CD8-positive, alpha-beta memory T cell (primary cell): ENCODE measurements at regions not wholly inside any gene's neighbourhood (a gene's known extent, or its start where the extent isn't known, plus 50 kb on each side); places are given as distances from the start of the nearest gene placed in this dataset.

Experiments
- CTCF ChIA-PET: fragments of 350-600 bp; sonication (Branson Sonifier 250); formaldehyde crosslinking; loops from one replicate; lab custom pipeline; 2021; ENCODE audit warnings: antibody characterized with exemption; lab: Charles Lee
- POLR2A ChIA-PET: fragments of 350-600 bp; sonication (Branson Sonifier 250); formaldehyde crosslinking; loops from one replicate; lab custom pipeline; 2021; ENCODE audit warnings: antibody characterized with exemption; lab: Charles Lee
- DNase-seq, 5 donors: peaks; one replicate each; pipeline versions ENCODE4 v3.0.0 to v3.0.0-alpha.2; 2020 to 2022; ENCODE audit warnings: mixed read lengths in 1 of 5
- H3K27ac ChIP-seq: one replicate; pipeline ENCODE4 v1.7.0; 2013; ENCODE audit warnings: low read depth, mild to moderate bottlenecking, low read length, moderate library complexity
- H3K27me3 ChIP-seq: 2 replicates; pipeline ENCODE4 v1.7.0; 2013; ENCODE audit warnings: low read length, mild to moderate bottlenecking; ENCODE audit not compliant: insufficient read depth, poor library complexity, severe bottlenecking
- H3K36me3 ChIP-seq: 2 replicates; pipeline ENCODE4 v1.7.0; 2013; ENCODE audit warnings: mild to moderate bottlenecking, low read length, moderate library complexity; ENCODE audit not compliant: insufficient read depth
- H3K4me1 ChIP-seq: 2 replicates; pipeline ENCODE4 v1.7.0; 2013; ENCODE audit warnings: mild to moderate bottlenecking, low read length, moderate library complexity; ENCODE audit not compliant: insufficient read depth
- H3K4me3 ChIP-seq: 2 replicates; pipeline ENCODE4 v1.7.0; 2013; ENCODE audit warnings: mild to moderate bottlenecking, low read length
- H3K9me3 ChIP-seq: 2 replicates; pipeline ENCODE4 v1.7.0; 2013; ENCODE audit warnings: mild to moderate bottlenecking, low read length
- H3K27ac Mint-ChIP-seq, 8 donors: one replicate each; pipeline ENCODE4 v1.8.0; 2020 to 2021; ENCODE audit warnings: mixed read lengths in 8 of 8, mild to moderate bottlenecking in 6 of 8, inconsistent platforms in 3 of 8, moderate library complexity in 3 of 8
- H3K27me3 Mint-ChIP-seq, 2 donors: one replicate each; pipeline ENCODE4 v1.8.0; 2020 to 2021; ENCODE audit warnings: mixed read lengths in 2 of 2, mild to moderate bottlenecking in 1 of 2, moderate library complexity in 1 of 2
- H3K36me3 Mint-ChIP-seq, 3 donors: one replicate each; pipeline ENCODE4 v1.8.0; 2020 to 2021; ENCODE audit warnings: mixed read lengths in 3 of 3, inconsistent platforms in 1 of 3, mild to moderate bottlenecking in 1 of 3
- H3K4me1 Mint-ChIP-seq, 3 donors: one replicate each; pipeline ENCODE4 v1.8.0; 2020 to 2021; ENCODE audit warnings: mixed read lengths in 3 of 3, inconsistent platforms in 1 of 3, mild to moderate bottlenecking in 1 of 3
- H3K4me3 Mint-ChIP-seq, 7 donors: one replicate each; pipeline ENCODE4 v1.8.0; 2020 to 2021; ENCODE audit warnings: mixed read lengths in 7 of 7, mild to moderate bottlenecking in 6 of 7, moderate library complexity in 4 of 7, inconsistent platforms in 2 of 7
- H3K9me3 Mint-ChIP-seq, 5 donors: one replicate each; pipeline ENCODE4 v1.8.0; 2020 to 2022; ENCODE audit warnings: mixed read lengths in 5 of 5, mild to moderate bottlenecking in 3 of 5, moderate library complexity in 2 of 5, inconsistent platforms in 1 of 5

- POLR2A ChIA-PET = no interaction called here
- H3K4me1 Mint-ChIP-seq = no peaks in the 10 kb centered on the region
- DNase-seq = no peak
- no peaks in the 10 kb centered on the region for H3K36me3 ChIP-seq
- H3K27me3 ChIP-seq = no peaks in the 10 kb centered on the region
- H3K9me3 ChIP-seq = no peaks in the 10 kb centered on the region
- H3K27ac ChIP-seq = no peak overlapping the region
- H3K27ac Mint-ChIP-seq = no peak overlapping the region
- peaks cover 4 to 9% of the 10 kb centered on the region in 2 donors for H3K27me3 Mint-ChIP-seq
- H3K9me3 Mint-ChIP-seq = no peaks in the 10 kb centered on the region
- H3K4me3 ChIP-seq = no peak overlapping the region
- no peak overlapping the region for H3K4me3 Mint-ChIP-seq
- CTCF ChIA-PET = no interaction called here
- H3K4me1 ChIP-seq = no peaks in the 10 kb centered on the region
- H3K36me3 Mint-ChIP-seq = no peaks in the 10 kb centered on the region
Measured at GRCh38 chr1:119276558-119276957, 92.0 kb upstream of the HAO2 start.

DNA sequence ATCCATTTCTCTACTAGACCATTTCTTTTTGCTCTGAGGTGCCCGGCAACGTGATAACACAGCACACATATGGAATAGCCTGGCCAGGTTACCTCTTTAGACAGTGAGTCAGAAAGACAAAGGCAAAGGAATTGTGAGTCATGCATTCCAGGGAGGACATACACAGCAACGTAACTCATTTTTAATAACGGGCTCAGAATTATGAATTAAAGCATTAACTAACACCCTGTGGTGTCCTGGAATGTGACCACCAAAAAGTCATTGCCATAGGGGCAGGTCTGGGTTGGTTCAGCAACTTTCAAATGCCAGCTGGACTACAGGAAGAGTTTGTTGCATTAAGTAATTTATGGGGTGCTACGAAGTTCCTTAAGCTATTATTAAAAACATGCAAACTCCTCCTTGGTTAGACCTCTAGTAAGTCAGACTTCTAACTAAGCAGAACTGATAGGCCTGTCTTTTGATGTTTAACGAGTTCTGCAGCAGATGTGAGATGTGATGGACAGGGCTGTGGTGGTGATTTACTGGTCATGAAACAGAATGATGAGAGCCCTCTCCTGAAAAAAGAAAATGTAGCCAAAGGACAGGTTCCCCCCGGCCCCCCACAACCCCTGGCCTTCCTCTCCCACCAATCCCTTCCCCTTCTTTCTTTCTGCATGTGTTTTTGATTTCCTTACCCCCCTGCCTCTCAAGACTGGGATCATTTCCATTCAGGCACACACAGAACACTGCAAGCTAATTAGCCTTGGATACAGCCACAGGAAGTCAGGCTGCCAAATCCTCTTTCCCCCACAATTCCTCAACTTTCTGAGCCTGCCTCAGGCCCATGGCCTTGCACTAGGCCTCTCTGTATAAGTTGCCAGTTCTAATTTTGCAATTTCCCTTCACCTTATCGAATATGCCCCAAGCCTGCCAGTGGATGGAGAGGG is 88.9 kb upstream of the HAO2 start:
- H3K27me3 Mint-ChIP-seq = peaks cover 0 to 9% of the 10 kb centered on the region in 2 donors
- H3K27ac Mint-ChIP-seq = no peak overlapping the region
- H3K4me3 Mint-ChIP-seq = no peak overlapping the region
- Histone ChIP-seq H3K9me3 (no peaks in the 10 kb centered on the region), H3K36me3 (no peaks in the 10 kb centered on the region), H3K4me1 (no peaks in the 10 kb centered on the region), H3K4me3 (no peak overlapping the region), H3K27ac (no peak overlapping the region), H3K27me3 (no peaks in the 10 kb centered on the region)
- no peaks in the 10 kb centered on the region for H3K4me1 Mint-ChIP-seq
- no peaks in the 10 kb centered on the region for H3K36me3 Mint-ChIP-seq
- no peak for DNase-seq
- no peaks in the 10 kb centered on the region for H3K9me3 Mint-ChIP-seq
- POLR2A ChIA-PET = no interaction called here
- CTCF ChIA-PET = no interaction called here

- ChIA-PET POLR2A (no interaction called here), CTCF (no interaction called here)
- Histone ChIP-seq H3K9me3 (no peaks in the 10 kb centered on the region), H3K27me3 (no peaks in the 10 kb centered on the region), H3K27ac (no peak overlapping the region), H3K36me3 (no peaks in the 10 kb centered on the region), H3K4me1 (no peaks in the 10 kb centered on the region), H3K4me3 (no peak overlapping the region)
- Mint-ChIP-seq H3K36me3 (no peaks in the 10 kb centered on the region), H3K4me3 (no peak overlapping the region), H3K4me1 (no peaks in the 10 kb centered on the region), H3K27ac (no peak overlapping the region), H3K27me3 (peaks cover 5 to 27% of the 10 kb centered on the region in 2 donors), H3K9me3 (peaks cover 0 to 2% (median 0%) of the 10 kb centered on the region in 5 donors)
- no peak for DNase-seq
Measured at GRCh38 chr1:119285482-119285881, 83.1 kb upstream of the HAO2 start.

DNA sequence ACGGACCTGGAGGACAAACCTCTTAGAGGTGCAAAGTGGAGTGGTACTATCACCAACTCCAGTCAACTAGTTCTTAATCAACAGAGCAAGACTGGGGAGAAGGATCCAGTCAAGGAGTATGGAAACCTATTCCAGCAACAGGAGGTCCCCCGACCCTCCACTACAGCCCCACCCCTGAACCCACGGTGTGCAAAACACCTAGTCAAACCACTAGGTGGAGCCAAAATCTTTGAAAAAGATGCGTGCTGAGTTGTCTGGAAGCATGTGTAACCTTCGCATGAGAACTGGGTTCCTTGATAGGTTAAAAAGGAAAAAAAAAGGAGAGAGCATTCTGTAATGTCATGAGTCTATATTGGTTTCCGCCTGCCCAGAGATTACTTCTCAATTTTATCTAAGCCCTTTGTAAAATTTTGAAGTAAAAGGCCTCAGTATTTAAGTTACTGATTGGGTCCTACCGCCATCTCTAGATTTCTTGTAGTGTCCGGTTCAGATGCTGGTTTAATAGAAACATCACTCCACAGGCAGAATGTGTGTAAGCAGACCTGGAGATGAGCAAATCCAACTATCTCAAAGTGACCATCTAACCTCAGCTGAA is 81.9 kb upstream of the HAO2 start:
- no peak for DNase-seq
- no peaks in the 10 kb centered on the region for H3K36me3 ChIP-seq
- H3K9me3 Mint-ChIP-seq = peaks cover 0 to 2% (median 0%) of the 10 kb centered on the region in 5 donors
- no peak overlapping the region for H3K27ac Mint-ChIP-seq
- no peaks in the 10 kb centered on the region for H3K4me1 Mint-ChIP-seq
- no peak overlapping the region for H3K27ac ChIP-seq
- no peak overlapping the region for H3K4me3 ChIP-seq
- H3K4me3 Mint-ChIP-seq = no peak overlapping the region
- ChIA-PET POLR2A (no interaction called here), CTCF (no interaction called here)
- peaks cover 5 to 21% of the 10 kb centered on the region in 2 donors for H3K27me3 Mint-ChIP-seq
- H3K9me3 ChIP-seq = no peaks in the 10 kb centered on the region
- no peaks in the 10 kb centered on the region for H3K36me3 Mint-ChIP-seq
- peaks cover 3% of the 10 kb centered on the region for H3K27me3 ChIP-seq
- H3K4me1 ChIP-seq = no peaks in the 10 kb centered on the region

DNA sequence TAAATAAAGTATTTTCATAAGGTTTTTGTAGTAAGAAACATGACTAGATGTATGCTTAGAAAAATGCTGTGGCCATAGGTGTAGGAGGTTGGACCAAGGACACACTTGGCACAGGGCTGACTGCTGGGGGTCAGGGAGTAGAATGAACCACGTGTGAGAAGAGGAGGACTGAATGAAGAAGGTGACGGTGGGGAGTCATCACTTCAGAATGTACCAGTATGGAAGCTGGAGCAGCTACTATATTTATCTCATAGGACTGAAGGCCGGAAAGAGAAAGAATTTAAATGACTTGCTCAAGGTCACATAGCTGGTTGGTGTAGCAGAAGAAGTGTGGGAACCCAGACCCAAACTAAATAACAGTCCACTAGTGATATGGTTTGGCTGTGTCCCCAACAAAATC is 79.8 kb upstream of the HAO2 start:
- no peak overlapping the region for H3K27ac ChIP-seq
- peaks cover 0 to 2% (median 0%) of the 10 kb centered on the region in 5 donors for H3K9me3 Mint-ChIP-seq
- ChIA-PET POLR2A (no interaction called here), CTCF (no interaction called here)
- no peaks in the 10 kb centered on the region for H3K36me3 Mint-ChIP-seq
- peaks cover 3% of the 10 kb centered on the region for H3K27me3 ChIP-seq
- no peaks in the 10 kb centered on the region for H3K4me1 Mint-ChIP-seq
- H3K4me3 ChIP-seq = no peak overlapping the region
- DNase-seq = no peak
- peaks cover 9 to 26% of the 10 kb centered on the region in 2 donors for H3K27me3 Mint-ChIP-seq
- no peaks in the 10 kb centered on the region for H3K4me1 ChIP-seq
- no peak overlapping the region for H3K4me3 Mint-ChIP-seq
- H3K27ac Mint-ChIP-seq = no peak overlapping the region
- no peaks in the 10 kb centered on the region for H3K9me3 ChIP-seq
- H3K36me3 ChIP-seq = no peaks in the 10 kb centered on the region

- Histone ChIP-seq H3K27me3 (peaks cover 3% of the 10 kb centered on the region), H3K27ac (no peak overlapping the region), H3K36me3 (no peaks in the 10 kb centered on the region), H3K4me1 (peaks cover 8% of the 10 kb centered on the region), H3K4me3 (no peak overlapping the region), H3K9me3 (no peaks in the 10 kb centered on the region)
- no peak for DNase-seq
- Mint-ChIP-seq H3K27ac (no peak overlapping the region), H3K4me1 (peaks cover 6 to 11% (median 11%) of the 10 kb centered on the region in 3 donors), H3K27me3 (peaks cover 9 to 25% of the 10 kb centered on the region in 2 donors), H3K9me3 (peaks cover 0 to 2% (median 0%) of the 10 kb centered on the region in 5 donors), H3K36me3 (no peaks in the 10 kb centered on the region), H3K4me3 (no peak overlapping the region)
- ChIA-PET CTCF (no interaction called here), POLR2A (no interaction called here)
Measured at GRCh38 chr1:119290297-119290696, 78.3 kb upstream of the HAO2 start.

GRCh38 chr1:119291611-119292206 is 76.9 kb upstream of the HAO2 start:
- no peak overlapping the region for H3K27ac ChIP-seq
- Mint-ChIP-seq H3K27ac (no peak overlapping the region), H3K36me3 (no peaks in the 10 kb centered on the region), H3K4me1 (peaks cover 6 to 11% (median 11%) of the 10 kb centered on the region in 3 donors), H3K27me3 (peaks cover 10 to 15% of the 10 kb centered on the region in 2 donors), H3K9me3 (peaks cover 0 to 3% (median 0%) of the 10 kb centered on the region in 5 donors), H3K4me3 (no peak overlapping the region)
- no peak for DNase-seq
- ChIA-PET POLR2A (no interaction called here), CTCF (no interaction called here)
- H3K27me3 ChIP-seq = peaks cover 3% of the 10 kb centered on the region
- no peaks in the 10 kb centered on the region for H3K36me3 ChIP-seq
- H3K9me3 ChIP-seq = no peaks in the 10 kb centered on the region
- H3K4me3 ChIP-seq = no peak overlapping the region
- peaks cover 8% of the 10 kb centered on the region for H3K4me1 ChIP-seq

GRCh38 chr1:119293797-119294196 is 74.8 kb upstream of the HAO2 start:
- H3K27ac Mint-ChIP-seq = no peak overlapping the region
- peaks cover 10 to 14% (median 11%) of the 10 kb centered on the region in 3 donors for H3K4me1 Mint-ChIP-seq
- Histone ChIP-seq H3K36me3 (no peaks in the 10 kb centered on the region), H3K27me3 (peaks cover 3% of the 10 kb centered on the region), H3K9me3 (no peaks in the 10 kb centered on the region), H3K4me1 (peaks cover 12% of the 10 kb centered on the region), H3K4me3 (no peak overlapping the region), H3K27ac (no peak overlapping the region)
- no peak overlapping the region for H3K4me3 Mint-ChIP-seq
- no peak for DNase-seq
- no peaks in the 10 kb centered on the region for H3K36me3 Mint-ChIP-seq
- ChIA-PET POLR2A (no interaction called here), CTCF (interaction anchor here (1.0 kb wide), 1 partner anchor 19 kb away, joined by 3 read pairs; no protein-coding TSS in a partner anchor)
- peaks cover 0 to 4% (median 0%) of the 10 kb centered on the region in 5 donors for H3K9me3 Mint-ChIP-seq
- peaks cover 8% of the 10 kb centered on the region in 2 donors for H3K27me3 Mint-ChIP-seq
